Smooth muscle cell of the brain vasculature (primary cell): ENCODE measurements at regions not wholly inside any gene's neighbourhood (a gene's known extent, or its start where the extent isn't known, plus 50 kb on each side); places are given as distances from the start of the nearest gene placed in this dataset.

Source experiments
- DNase-seq: peaks from one replicate; pipeline ENCODE4 v3.0.0-alpha.2; 2012; ENCODE audit warnings: low read depth, low spot score

DNA sequence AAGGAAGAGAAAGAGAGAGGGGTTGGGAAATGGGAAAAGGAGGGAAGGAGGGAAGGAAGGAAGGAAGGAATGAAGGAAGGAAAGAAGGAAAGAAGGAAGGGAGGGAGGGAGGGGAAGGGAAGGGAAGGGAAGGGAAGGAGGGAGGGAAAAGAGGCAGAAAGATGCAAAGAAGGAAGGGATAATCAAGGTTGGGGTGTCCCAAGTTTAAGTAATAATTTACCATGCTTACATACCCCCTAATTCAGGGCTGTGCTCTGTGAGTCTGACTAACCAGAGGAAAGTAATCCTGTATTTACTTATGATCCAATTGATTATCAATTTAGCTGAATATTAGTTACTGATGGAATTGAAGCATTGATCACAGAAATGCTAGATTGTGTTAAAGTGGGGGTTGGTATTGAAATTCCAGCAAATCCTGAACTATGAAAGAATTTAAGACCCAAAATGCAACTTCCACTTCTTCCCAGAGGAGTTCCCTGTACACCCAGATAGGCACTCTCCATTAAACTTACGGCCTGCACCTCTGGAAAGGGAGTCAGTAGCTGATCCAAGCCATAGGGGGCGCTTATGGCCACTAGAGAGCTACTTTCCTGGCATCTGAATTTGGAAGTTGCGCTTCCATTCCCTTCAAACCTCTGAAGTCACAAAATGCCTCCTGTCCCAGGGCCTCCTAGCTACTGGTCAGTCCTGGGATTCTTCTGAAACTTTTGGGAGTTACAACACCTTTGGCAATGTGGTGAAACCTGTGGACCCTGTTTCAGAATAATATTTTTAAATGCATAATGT, 162.7 kb upstream of the PWP1 start:
- DNase-seq: no peak

DNA sequence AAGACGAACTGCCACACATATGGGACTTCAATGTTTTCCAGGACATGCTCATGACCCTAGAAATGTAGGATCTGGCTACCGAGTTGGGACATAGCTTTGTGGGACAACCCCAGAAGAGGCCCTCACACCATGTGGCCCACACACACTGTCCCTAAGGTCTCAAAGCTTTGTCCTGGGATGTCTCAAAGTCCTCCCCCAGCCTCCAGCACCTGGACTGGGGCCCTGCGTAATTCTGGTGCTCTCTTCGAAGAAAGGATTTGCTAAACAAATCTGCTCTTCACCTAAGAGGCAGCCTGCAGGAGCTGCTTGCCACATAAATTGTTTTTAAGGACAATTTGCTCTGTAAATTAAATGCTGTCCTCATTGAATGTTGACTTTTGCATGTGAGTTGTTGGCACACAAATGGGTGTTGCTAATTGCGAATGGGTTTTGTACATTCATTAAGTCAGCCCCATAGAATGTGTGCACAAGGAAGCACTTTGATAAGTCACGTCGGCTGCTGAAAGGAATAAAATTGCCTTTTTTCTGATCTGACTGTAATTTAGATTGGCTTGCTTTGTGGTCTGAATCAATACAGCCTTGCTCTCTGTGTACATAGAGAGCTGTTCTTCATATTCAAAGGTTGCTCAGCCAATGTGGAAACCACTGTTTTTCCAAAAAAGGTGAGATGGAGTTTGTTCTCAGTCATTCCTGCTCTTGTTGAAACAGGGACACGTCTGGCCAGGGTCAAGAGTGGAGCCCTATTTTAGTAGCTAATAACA, 161.6 kb upstream of the PWP1 start:
- DNase-seq: no peak

- DNase-seq: no peak
These were observed 160.4 kb upstream of the PWP1 start for GRCh38 chr12:107525063-107525718.

DNA sequence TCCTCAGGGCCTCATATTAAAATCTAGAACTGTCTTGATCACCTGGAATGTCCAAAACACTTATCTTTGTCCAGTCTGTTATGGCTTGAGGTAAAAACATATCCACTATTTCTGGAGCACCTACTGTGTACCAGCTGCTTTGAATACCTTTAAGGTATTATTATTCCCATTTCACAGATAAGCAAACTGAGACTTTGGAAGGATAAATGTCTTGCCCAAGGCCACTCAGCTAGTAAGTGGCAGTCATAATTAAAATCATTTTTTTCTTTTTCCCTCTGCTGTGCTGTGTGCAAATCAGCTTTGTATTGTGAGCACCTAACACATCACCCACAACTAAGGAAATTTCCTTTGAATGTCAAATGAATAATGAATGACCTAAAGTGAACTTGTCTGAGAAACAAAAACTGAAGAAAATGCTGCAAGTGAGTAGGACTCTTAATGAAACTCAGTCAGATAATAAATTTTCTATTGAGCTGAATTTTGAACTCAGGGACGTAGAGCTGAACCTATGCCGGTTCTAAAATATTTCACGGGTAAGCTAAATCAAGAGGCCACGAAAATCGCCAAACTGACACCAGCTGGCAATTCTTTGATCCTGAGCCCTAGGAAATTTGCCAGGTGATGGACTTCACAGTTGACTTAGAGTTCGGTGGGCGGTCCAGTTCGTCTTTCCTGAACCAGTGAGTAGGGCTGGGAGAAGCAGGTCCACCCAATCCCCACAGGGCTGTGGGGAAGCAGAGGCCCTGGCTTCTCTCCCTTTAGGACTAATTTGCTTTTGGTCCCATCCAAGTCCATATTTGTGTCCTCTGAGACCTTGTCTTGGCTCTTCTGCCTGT, 159.7 kb upstream of the PWP1 start:
- DNase-seq: no peak

GRCh38 chr12:107526555-107527180, 158.9 kb upstream of the PWP1 start:
- DNase-seq: no peak

- DNase-seq: no peak
These were observed 156.8 kb upstream of the PWP1 start for GRCh38 chr12:107528731-107529365.

GRCh38 chr12:107529991-107530390, 155.6 kb upstream of the PWP1 start:
- DNase-seq: no peak

- DNase-seq: no peak
These were observed 154.9 kb upstream of the PWP1 start for GRCh38 chr12:107530701-107531100.

GRCh38 chr12:107533218-107533617, 152.4 kb upstream of the PWP1 start:
- DNase-seq: no peak

DNA sequence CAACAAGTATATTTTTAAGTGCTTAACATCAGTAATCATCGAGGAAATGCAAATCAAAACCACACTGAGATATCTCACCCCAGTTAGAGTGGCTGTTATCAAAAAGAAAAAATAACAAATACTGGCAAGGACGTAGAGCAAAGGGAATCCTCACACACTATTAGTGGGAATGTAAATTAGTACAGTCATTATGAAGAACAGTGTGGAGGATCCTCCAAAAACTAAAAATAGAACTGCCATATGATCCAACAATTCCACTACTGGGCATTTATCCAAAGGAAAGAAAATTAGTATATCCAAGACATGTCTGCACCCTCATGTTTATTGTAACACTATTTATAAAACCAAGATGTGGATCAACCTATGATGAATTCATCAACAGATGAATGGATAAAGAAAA, 149.0 kb upstream of the PWP1 start:
- DNase-seq: no peak

- no peak for DNase-seq
These were observed 148.0 kb upstream of the PWP1 start for GRCh38 chr12:107537464-107538119.

DNA sequence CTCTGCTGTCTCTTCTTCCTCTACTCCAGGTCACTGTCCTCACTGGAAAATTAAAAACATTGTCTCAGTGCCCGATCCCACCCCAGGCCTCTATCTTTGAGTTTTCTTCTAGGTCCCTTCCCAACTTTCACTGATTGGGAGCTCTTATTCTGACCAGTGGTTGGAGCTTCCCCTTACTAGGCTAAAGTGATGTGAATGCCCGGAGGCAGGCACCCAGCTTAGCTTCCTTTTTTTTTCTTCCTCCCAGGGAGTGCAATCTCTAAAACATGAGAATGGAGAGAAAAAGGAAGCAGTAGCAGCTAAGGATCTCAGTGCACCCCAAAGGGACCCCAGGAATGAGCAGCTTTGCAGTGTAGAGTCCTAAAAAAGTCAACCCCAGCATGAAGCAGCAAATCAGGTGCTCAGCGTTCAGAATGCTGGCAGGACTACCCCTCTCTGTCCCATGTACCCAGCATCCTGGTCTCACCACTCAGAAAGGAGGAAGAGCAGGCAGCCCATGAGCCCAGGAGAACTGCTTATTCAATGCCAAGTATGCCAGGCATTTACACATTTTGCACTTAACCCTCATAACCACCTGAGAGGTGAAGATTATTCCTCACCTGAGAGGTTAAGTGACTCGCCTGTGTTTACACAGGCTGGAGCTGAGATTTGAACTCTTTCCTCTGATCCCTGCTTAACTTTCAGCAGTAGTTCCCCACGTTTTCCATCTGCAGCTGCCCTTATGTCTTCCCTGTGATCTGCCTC, 146.2 kb upstream of the PWP1 start:
- DNase-seq: no peak

- DNase-seq: no peak
These were observed 144.4 kb upstream of the PWP1 start for GRCh38 chr12:107541001-107541705.

DNA sequence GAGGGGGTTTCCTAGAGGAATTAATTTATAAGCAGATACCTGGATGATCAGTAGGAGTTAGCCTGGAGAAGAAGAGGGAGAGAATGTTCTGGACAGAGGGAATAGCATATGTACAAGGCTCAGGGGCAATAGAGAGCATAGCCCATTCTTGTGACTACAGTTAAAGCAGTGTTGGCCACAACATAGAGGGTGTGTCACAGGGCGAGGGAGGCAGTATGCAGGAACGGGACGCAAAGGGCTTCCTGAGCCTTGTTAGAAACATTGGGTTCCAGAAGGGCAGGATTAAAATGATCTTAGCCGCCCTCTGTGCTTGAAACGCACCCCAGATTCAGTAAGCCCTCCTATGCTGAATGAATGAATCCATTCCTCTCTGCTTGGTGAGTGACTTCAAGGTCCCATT, 142.2 kb upstream of the PWP1 start:
- no peak for DNase-seq

DNA sequence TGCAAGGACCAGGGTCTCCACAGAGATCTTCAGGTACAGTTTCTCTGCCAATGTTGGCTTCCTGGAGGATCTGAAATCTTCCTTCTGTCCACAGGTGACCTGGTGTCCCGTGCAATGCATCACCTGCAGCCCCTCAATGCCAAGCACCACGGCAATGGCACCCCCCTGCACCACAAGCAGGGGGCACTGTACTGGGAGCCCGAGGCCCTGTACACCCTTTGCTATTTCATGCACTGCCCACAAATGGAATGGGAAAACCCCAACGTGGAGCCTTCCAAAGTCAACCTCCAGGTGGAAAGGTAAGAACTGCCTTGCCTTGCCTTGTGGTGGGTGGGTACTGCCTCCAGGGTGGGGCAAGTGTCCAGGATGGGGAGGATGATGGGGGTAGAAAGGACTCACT, 141.8 kb upstream of the PWP1 start:
- DNase-seq: no peak

GRCh38 chr12:107544937-107545336, 140.7 kb upstream of the PWP1 start:
- DNase-seq: no peak

- no peak for DNase-seq
These were observed 139.8 kb upstream of the PWP1 start for GRCh38 chr12:107545737-107546353.

- no peak for DNase-seq
These were observed 138.2 kb upstream of the PWP1 start for GRCh38 chr12:107547389-107547788.
